Activated gamma-delta T cell treated with anti-CD3 and anti-CD28 coated beads, Interleukin-2, amount 50 U/mL, for 16 hours (primary cell): ENCODE measurements at regions not wholly inside any gene's neighbourhood (a gene's known extent, or its start where the extent isn't known, plus 50 kb on each side); places are given as distances from the start of the nearest gene placed in this dataset.
"Not testable (repeated sequence)": the region's sequence is repeated elsewhere in the genome, so short reads cannot be mapped to it uniquely, and the experiment has no call there.

Experiments used
- DNase-seq: peaks from one replicate; pipeline ENCODE4 v3.0.0-alpha.2; 2020; ENCODE audit warnings: low read depth

DNA sequence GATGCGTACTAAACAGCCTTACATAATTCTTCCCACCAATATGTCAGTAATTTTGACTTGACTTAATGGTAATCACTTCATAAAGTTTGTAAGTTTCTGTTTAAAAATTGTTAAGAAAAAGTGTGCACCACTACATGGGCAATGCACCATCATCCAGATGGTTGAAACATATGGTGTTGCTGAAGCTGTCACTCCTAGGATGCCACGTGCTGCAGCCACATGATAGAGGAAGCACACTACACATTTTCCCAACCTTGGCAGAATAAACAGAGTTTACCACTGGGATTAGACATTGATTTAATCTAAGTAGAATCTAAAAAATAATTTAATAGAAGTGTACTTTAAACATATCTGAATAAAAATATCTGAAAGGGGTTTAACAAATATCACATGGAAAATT is 1209.9 kb downstream of the NSUN3 start:
- DNase-seq: no peak

DNA sequence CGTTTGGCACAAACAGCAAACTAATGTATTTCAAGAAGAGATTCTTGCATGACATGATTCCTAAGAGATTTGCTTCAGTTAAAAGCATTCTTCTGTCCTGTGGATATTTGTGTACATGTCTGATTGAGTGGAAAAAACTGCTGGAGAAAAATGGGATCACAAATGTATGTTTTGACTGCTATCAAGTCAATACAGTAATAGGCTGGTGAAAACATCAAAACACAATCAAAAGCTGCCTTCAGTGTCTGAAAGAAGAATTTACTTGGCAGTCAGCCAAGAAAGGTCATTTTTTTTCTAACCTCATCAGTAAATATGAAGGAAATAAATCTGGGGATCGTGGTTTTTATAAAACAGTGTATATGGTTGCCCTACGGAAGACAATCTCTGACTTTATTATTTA is 1214.8 kb downstream of the NSUN3 start:
- DNase-seq: no peak

DNA sequence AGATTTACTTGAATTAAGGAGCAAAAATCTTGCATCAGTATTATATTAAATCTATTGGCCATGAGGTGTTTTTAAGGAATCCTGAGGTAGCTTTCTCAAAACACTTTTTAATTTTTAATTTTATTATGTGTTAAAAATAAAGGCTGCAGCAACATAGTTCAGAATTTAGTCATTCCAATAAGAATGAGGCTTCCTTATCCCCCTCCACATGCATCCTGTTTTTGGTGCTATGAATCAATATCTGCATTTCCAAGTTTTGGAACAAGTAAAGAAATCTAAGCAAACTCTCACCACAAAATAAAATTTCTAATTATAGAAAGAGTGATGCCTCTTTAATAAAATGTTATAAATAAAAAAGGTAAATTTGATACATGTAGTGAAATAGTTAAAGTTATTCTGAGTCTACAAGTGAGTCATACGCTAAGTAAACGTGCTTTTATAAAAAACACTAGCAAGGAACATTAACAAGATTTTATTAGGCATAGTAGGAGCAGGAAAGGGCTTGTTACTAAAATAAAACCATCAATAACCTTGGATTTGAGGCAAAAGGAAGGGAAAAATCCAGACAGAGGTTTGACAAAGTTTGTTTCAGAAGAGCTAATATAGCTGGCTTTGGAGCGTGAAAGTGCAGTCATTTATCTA is 1218.0 kb downstream of the NSUN3 start:
- no peak for DNase-seq

DNA sequence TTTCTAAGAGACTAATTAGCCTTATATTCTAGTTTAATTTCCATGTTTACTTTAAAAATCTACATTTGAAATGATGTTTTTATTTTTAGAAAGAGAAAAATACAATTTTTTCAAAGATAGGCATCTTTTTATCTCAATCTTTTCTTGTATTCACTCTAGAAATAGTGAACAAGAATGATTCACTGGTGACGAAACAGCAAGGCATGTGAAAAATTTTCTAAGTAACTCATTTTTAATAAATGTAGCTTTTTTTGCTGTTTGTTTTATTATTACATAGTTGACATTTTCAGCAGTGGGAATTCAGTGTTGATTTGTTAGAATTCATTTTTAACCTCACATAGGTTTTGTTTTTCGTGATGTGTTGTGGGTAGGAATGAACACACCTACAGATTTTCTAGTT is 1226.4 kb downstream of the NSUN3 start:
- no peak for DNase-seq

DNA sequence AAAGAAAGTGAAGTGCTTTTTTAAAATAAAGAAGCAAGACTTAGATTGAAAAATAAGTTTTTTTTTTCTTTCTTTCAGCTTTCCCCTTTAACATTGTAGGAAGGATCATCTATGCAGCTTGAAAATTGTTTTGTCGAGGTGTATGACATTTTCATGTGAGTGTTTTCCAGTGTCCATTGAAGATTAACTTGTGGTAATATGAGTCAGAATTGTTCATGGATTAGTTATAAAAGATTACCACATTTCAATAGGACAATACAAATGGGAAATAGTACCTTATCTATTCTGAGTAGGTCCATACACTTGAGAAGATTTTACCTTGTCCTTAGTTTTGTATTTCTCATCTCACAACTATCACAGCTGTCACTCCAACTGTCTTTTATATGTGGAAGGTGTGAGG is 1234.7 kb downstream of the NSUN3 start:
- DNase-seq: no peak

DNA sequence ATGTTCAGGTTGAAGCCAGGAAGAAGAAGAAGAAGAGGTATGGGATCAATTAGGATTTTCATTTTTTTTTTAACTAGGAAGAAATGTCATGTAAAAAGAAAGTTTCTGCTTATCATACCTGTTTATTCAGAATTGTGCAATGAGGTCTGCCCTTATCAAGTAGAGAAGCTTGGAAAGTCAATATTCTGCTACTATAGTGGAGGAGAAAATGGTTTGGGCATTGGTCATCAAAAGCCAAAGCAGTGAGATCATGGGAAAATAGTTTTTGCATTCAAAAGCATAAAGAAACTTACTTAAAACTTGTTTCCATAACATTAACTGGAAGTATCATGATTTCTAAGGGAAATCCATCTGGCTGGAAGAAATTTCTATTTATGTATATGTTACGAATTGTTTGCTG is 1239.2 kb downstream of the NSUN3 start:
- no peak for DNase-seq

DNA sequence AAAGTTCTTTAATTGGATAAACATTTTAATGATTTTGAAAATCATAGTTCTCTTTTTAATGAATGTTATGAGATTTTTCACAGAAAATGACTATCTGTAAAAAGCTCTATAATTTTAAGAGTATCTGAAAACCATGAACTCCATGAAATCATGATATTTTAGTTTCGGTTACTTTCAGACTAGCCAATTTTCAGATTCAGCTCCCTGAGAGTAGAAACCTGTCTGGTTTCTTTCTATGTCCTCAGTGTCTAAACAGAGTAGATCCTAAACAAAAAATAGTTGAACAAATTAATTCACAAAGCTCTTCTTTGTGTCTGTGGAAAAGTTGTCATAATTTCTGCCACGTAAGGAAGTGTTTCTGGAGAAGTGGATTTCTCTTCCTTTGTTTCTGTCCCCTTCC is 1247.7 kb downstream of the NSUN3 start:
- DNase-seq: no peak

DNA sequence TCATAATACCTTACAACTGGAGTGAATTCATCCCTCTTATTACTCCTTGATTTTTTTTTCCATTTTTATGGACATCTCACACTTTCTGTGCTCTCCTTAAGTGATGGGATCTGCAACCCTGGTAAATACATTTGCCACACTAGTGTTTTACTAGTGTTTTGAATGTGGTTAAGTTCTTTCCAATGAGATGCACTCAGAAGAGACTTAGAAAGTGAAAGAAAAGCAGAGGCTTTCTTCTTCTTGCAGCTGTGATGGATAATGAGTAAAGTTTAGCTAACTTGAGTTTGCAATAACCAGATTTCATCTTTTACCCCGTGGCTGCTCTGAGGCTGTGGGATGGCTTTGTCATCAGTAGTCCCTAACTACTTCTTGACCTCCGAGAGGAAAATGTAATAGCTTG is 1248.4 kb downstream of the NSUN3 start:
- DNase-seq: no peak

DNA sequence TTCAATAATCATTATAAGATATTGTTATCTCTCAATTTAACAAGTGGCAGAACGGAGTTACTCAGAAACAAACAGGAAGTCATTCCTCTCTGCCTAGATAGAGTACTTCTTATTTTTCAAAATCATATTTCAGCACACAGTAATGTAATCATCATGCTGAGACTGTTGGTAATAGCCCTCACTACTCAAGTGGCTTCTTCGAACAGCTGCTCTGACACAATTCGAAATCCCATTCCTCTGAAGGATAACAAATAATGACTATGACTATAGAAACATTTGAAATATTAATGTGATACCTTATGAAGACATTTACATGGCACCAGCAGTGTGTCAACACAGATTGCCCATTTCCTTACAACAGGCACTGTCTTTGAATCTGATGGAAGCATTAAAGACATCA is 1249.8 kb downstream of the NSUN3 start:
- no peak for DNase-seq

DNA sequence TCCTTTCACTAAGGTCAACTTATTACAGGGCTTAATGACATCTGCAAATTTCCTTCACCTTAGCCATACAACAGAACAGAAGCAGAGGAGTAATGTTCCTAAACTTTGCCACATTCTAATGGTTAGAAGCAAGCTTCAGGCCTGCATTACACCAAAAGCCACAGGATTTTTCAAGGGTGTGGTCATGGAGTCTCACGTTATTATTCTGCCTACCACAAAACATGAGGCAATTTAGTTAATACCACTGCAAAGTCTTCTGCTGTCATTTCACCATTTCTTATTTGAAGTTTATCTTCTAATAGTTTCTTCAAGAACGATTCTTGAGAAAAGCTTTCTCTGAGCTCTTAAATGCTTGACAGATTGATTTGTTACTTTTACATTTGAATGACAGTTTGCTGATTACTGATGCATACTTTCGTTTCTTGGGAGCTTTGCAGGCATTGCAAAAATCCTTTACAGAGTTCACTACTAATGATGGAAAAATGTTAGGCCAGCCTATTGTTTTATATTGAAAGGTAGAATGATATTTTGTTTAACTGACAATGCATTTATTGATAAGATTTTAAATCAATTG is 1257.1 kb downstream of the NSUN3 start:
- no peak for DNase-seq

DNA sequence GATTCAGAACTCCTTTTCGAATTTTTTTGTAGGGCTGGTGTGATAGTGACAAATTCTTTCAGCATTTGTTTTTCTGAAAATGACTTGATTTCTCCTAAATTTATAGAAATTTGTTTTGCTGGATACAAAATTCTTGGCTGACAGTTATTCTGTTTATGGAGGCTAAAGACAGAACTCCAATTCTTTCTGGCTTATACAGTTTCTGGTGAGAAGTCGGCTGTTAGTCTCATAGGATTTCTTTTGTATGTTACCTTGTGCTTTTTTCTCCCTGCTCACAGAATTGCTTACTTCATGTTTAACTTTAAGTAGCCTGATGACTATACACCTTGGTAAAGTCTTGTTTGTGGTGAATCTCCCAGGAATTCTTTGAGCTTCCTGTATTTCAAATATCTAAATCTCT is 1264.6 kb downstream of the NSUN3 start:
- DNase-seq: no peak

DNA sequence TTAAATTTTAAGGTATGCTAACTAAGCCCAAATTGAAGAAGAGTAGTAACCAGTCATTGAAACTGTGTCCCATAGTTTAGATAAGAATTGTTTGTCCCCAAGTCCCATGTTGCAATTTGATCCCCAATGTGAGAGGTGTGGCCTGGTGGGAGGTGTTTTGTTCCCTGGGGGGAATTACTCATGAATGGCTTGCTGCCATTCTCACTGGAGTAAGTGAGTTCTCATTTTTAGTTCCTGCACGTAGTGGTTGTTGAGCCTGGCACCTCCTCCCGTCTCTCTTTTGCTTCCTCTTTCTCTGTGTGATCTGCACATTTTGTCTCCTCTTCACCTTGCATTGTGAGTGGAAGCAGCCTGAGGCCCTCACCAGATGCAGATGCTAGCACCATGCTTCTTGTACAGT is 1271.0 kb downstream of the NSUN3 start:
- DNase-seq: no peak

DNA sequence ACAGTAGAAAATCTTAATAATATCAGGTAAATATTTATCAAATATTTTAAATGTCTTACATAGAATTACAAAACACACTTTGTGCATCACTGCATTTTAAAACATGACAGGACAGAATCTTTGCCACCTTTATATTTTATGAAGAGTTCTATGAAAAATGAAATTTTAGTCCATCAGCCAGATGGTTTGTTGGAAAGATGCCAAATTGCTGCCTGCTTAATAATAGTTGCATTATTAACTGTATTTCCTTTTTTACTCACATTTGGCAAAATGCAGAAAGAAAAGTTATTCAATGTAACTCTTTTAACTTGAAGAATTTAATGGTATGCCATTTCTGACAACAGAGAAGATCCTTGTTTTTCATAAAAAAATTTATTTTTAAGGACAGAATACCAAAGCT is 1271.6 kb downstream of the NSUN3 start:
- no peak for DNase-seq

DNA sequence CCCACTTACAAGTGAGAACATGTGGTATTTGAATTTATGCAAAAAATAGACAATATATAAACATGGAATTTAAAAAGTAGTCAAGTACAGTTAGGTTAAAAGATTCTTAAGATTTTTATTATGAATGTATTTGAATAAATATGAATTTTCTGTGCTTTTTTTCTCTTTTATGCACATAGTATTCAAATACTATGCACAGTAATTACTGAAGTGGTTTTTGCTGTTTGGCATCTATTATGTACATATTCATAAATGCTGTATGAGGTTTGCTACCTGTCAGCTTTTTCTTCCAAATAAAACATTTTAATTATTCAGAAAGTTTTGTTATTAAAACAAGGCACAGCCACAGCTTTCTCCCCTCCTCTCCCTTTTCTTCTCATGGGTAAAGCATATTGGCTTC is 1272.7 kb downstream of the NSUN3 start:
- DNase-seq: no peak

DNA sequence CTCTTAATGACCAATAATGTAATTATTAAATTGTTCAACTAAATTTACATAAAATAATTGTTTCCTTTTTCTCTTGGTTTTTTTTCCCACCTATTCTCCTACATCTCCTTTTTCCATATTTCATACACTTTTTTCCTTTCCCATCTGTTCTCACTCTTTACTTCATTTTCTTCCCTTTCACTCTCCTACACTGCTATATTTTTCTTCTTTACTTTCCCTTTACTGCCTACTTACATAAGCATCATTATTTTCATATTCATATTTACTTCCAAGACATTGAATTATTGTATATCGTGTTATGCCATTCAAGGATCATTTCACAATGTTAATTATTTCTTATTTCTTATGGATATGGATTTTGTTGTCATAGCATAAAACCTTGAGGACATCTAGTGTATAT is 1275.6 kb downstream of the NSUN3 start:
- no peak for DNase-seq

DNA sequence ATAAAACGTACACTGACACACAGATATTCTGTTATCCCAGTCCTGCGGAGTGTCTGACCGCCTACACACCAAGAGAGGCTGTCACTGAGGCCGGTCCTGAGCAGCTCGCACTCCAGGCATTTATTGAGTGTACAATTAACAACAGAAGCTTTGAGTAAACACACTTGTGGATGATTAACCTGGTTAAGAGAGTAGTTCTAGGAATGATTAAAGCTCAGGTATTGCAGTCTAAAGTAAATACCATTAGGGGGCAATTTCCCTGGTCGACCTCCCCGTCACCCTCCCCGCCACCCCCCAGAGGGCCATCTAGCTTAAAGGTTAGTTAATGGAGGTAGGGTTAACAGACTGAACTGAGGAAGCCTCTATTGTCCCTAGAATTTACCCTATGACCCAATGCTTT is 1278.5 kb downstream of the NSUN3 start:
- no peak for DNase-seq

DNA sequence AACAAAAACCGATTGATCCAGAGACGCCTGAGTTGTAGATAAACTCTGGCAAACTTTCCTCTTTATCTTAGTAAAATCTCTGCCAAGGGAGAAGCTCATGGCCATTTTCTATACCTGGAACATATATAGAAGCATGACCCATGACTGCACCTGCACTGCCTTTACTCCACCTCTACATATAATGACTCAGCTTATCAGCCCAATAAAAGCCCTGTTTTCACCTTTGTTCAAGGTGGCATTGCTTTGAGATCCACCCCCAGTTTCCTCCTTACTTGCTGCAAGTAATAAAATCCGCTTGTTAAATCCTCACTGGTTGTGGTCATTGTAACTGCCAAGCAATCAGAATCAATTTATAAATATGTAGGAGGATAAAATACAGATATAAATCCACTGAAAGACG is 1280.4 kb downstream of the NSUN3 start:
- DNase-seq: no peak

DNA sequence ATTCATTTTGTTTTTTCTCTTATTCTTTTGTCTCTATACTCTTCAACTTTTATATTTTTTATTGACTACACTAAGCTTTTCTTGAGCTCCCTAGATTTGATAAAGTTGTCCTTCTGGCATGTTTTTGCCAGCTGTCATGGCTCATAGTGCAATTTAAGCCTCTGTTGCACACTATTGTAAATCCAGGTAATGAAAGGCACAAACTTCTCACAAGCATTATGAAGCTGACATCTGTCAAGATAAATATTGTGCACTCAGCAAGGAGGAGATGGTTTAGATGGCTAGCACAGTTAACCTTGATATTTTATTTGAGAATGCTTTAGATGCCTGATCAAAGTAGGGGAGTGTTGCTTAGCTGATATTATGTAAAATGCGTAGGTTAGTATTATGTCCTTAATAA is 1280.9 kb downstream of the NSUN3 start:
- DNase-seq: no peak

DNA sequence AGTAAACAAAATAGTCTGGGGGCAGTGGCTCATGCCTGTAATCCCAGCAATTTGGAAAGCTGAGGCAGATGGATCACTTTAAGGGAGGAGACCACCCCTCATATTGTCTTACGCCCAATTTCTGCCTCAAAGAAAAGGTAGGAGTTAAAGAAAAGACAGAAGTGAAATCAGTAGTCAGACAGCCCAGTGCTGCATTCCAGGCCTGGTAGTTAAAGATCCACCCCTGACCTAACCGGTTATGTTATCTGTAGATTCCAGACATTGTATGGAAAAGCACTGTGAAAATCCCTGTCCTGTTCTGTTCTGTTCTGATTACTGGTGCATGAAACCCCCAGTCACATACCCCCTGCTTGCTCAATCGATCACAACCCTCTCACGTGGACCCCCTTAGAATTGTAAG is 1285.1 kb downstream of the NSUN3 start:
- not testable (repeated sequence) for DNase-seq

DNA sequence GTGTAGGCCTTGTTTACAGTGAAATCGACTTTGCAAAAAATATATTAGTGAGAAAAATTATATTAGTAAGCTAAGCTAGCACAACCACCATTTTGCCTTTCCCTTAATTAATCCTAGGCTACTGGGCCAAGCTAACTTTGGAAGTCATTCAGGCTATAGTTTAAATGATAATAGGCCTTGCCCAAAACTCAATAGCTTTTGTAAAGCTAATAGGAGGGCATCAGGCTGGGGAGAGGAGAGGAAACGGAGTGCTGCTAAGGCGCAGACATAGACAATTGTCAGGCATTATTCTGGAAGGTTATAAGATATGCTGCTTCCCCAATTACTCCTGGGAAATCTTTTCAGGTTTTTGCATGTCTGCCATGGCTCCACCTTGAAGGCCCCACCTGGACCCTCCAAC is 1286.0 kb downstream of the NSUN3 start:
- no peak for DNase-seq

DNA sequence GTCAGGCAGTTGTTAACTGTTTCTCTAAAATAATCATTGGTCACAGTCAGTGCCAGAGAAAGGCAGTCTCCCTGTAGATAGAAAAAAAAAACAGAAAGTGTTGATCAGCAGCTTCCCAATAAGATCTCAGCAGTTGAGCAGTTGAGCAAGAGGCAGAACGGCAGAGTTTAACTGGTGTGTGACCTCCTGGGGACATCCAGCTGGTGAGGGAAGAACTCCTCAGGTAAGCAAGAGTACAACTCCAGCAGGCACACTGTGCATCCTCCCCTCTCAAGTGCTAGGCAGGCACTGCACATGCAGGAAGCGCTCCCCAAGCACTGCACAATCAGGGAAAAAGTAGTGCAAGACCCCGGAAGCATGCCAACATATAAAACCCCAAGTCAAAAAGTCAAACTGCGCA is 1287.2 kb downstream of the NSUN3 start:
- no peak for DNase-seq

DNA sequence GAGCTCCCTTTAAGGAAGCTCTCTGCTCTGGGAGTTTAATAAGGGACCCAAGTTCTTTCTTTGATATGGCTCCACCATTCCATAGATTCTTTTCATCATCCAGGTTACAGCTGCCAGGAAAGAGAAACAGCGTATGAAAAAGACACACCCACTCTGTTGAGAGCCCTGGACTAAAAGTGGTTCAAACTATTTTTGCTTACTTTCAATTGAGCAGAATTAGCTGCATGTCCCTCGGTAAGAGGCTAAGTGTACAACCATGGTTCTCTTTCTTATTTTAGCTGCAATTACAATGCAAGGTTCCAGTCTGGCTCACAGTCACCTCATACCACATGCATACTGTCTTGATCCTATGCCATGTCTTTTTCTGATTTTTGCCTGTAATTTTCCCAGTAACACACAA is 1288.3 kb downstream of the NSUN3 start:
- DNase-seq: no peak

DNA sequence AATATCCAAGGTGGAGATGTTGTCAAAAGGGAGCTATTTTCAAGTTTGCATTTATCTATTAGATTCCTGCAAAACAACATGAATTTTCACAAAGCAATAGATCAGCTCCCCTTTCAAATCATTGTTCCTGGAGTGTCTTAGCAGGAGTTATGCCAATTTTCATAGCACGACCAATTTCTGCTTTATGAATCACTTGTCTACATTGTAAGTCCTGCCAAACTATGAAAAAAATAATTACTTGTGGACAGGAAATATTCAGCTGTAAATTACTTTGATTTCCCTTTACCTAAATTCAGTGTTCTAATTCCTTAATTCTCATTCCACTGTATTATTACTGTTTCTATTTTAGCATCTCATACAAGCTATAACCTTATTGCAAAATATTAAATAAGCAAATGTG is 1289.6 kb downstream of the NSUN3 start:
- DNase-seq: no peak

DNA sequence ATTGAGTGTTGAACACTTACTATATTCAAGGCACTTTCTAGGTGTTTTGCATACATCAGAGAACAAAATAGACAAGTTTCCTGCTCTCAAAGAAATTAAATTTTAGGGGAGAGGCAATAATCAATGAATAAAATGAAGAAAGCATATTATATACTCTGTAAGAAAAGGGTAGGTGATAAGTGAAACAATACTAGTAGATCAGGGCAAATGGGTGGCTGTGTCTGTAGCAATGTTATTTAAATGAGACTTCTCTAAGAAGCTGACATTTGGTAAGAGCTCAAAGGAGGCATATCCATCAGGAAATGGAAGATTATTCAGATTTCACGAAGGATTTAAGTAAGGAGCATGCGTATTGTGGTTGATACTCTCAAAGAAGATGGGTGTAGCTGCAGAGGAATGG is 1291.6 kb downstream of the NSUN3 start:
- no peak for DNase-seq
